ENCODE measurements at regions not wholly inside any gene's neighbourhood (a gene's known extent, or its start where the extent isn't known, plus 50 kb on each side); places are given as distances from the start of the nearest gene placed in this dataset.
"Not testable (repeated sequence)": the region's sequence is repeated elsewhere in the genome, so short reads cannot be mapped to it uniquely, and the experiment has no call there.

DNA sequence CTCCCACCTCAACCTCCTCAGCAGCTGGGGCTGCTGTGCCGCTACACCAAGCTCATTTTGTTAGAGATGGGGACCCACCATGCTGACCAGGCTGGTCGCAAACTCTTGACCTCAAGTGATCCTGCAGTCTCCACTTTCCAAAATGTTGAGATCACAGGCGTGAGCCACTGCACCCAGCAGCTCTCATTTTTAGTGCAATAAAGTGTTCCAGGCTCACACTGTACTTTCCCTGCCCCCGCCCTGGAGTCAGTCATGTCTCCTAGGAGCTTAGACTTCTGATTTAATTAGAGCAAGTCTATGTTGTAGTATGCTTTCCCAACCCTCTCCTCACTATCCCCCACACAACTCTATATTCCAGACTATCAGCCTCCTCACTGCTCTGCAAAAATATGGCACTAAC, 238.0 kb upstream of the ACTBL2 start:
- H3K27ac ChIP-seq = no peak overlapping the region
- TF ChIP-seq, protein P1, sequence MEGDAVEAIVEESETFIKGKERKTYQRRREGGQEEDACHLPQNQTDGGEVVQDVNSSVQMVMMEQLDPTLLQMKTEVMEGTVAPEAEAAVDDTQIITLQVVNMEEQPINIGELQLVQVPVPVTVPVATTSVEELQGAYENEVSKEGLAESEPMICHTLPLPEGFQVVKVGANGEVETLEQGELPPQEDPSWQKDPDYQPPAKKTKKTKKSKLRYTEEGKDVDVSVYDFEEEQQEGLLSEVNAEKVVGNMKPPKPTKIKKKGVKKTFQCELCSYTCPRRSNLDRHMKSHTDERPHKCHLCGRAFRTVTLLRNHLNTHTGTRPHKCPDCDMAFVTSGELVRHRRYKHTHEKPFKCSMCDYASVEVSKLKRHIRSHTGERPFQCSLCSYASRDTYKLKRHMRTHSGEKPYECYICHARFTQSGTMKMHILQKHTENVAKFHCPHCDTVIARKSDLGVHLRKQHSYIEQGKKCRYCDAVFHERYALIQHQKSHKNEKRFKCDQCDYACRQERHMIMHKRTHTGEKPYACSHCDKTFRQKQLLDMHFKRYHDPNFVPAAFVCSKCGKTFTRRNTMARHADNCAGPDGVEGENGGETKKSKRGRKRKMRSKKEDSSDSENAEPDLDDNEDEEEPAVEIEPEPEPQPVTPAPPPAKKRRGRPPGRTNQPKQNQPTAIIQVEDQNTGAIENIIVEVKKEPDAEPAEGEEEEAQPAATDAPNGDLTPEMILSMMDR (conservative IDR thresholded peaks at IDR 0.05) = no peak

DNA sequence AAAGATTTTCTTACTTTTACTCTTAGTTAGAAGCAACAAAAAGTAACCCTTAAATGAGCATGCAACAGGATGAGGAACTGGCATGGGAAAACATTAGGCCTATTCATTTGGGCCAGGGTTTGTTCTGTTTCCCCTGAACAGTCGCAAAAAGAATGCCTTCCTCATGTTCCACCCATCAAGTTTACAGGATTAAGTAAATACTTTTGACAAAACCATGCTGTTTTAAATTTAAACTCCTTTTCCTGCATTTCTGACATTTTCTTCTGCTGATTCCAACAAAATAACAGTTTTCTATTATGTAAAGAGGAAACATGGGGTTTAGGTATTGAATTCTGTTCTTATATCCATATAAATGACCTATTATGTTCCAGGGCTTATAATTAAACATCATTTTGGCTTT, 236.6 kb upstream of the ACTBL2 start:
- TF ChIP-seq, protein P1 (conservative IDR thresholded peaks at IDR 0.05) = no peak
- no peak overlapping the region for H3K27ac ChIP-seq

DNA sequence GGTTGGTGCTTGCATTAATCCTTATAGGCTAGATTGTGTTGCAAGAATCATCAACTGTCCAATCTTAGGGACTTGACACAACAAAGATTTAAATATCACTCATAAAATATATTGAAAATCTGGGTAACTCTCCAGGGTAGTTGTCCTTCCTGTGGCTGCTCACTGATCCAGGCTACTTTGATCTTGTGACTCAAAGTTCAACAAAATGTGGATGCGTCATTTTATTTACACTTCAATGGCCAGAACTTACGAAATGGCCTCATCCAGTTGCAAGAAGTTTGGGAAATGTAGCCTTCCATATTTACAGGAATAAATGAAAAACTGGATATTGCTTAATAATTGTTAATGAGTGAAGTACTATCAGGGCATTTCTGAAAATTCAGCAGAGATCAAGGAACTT, 235.5 kb upstream of the ACTBL2 start:
- TF ChIP-seq, protein P1 (conservative IDR thresholded peaks at IDR 0.05) = no peak

DNA sequence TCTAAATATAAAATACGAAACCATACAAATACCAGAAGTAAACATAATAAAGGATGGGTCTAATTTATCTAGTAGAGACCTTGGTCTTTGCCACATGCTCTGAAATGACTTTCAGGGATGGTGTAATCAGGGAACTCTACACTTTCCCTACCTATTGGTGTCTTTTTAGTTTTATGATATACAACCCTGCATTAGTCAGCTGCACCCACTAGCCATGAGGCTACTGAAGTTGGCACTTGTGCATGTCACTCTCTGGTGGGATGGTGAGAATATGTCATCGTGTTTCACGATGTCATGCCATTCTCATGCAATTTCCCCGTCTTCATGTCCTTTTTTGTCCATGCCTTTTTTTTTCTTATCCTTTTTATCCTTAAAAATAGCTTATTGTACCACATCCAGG, 234.9 kb upstream of the ACTBL2 start:
- TF ChIP-seq, protein P1 (conservative IDR thresholded peaks at IDR 0.05) = no peak
- H3K27ac ChIP-seq = no peak overlapping the region

More for the DNA sequence above, 235.5 kb upstream of the ACTBL2 start:
- no peak overlapping the region for H3K27ac ChIP-seq

DNA sequence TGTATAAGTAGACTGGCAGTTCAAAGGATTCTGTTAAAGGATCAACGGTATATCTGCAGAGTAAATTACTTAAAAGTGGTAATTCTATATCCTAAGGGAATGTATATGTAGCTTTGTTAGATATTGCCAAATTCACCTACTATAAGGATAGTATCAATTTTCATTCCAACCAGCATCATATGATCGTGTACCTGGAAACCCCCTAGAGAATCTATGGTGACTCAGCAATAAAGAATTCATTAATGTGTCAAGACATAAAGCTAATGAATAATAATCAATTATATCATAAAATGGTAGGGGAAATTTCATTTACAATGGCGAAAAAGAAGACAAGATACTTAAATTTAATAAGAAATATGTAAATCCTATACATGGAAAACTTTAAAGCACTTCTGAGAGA, 234.1 kb upstream of the ACTBL2 start:
- no peak overlapping the region for H3K27ac ChIP-seq
- TF ChIP-seq, protein P1 (conservative IDR thresholded peaks at IDR 0.05) = no peak

DNA sequence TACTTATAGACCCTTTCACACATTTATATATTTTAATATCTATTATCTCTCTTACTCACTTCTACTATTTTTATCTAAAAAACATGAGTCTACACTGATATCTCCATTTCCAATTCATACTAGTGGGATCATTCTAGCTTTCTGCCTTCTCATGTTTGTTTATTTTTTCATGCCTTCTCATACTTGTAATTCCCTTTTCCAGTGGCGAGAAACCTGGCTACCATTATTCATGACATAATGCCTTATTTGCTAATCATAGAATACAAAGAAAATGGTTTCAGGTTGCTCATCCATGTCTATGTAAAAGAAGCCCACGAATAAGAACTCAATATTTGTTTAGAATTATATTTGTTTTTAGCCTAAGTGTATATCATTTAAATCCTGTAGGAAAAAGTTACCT, 232.7 kb upstream of the ACTBL2 start:
- TF ChIP-seq, protein P1 (conservative IDR thresholded peaks at IDR 0.05) = no peak
- no peak overlapping the region for H3K27ac ChIP-seq

DNA sequence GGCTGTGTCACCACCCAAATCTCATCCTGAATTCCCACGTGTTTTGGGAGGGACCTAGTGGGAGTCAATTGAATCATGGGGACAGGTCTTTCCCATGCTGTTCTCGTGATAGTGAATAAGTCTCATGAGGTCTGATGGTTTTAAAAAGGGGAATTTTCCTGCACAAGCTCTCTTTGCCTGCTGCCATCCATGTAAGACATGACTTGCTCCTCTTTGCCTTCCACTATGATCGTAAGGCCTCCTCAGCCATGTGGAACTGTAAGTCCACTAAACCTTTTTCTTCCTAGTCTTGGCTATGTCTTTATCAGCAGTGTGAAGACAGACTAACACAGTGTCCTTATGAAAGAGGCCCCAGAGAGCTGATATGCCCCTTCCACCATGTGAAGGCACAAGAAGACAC, 230.9 kb upstream of the ACTBL2 start:
- H3K27ac ChIP-seq = not testable (repeated sequence)

DNA sequence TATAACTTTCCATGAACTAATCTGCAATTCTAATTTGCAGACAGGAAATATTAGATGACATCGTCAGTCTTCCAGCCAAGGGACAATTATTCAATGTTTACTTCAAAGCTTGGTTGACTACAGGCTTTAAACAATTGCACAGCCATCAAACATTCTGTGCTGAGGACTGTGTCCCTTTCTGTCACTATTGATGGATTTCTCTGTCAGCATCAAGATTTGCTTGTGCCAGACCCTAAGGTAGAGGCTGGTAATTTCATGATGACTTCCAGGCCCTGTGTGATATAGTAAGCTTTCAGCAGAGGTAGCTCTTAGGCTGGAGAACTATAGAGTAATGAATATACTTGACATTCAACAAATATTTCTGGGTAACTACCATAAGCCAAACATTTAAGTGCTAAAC, 229.3 kb upstream of the ACTBL2 start:
- TF ChIP-seq, protein P1 (conservative IDR thresholded peaks at IDR 0.05) = no peak
- no peak overlapping the region for H3K27ac ChIP-seq
